ENCODE measurements at regions not wholly inside any gene's neighbourhood (a gene's known extent, or its start where the extent isn't known, plus 50 kb on each side); places are given as distances from the start of the nearest gene placed in this dataset.
A peak's percentile ranks its signal among the peaks of the same experiment; 100 is the strongest.

- H3K4me3 ChIP-seq (ENCODE audit: low read depth, low read length), result no peak overlapping the region
- no peak for TF ChIP-seq CTCF (IDR thresholded peaks at IDR 0.05; ENCODE audit: insufficient read depth, low read depth, low read length)
- no peak for DNase-seq (ENCODE audit: low read depth)
These were observed 128.7 kb downstream of the GASK1B start for GRCh38 chr4:158043971-158044618.

GRCh38 chr4:158042591-158043030, 130.2 kb downstream of the GASK1B start:
- no peak overlapping the region for H3K4me3 ChIP-seq (ENCODE audit: low read depth, low read length)
- no peak for TF ChIP-seq CTCF (IDR thresholded peaks at IDR 0.05; ENCODE audit: insufficient read depth, low read depth, low read length)
- DNase-seq (ENCODE audit: low read depth), result peak; percentile 91

GRCh38 chr4:158038718-158039117, 134.1 kb downstream of the GASK1B start:
- H3K4me3 ChIP-seq (ENCODE audit: low read depth, low read length), result no peak overlapping the region
- no peak for DNase-seq (ENCODE audit: low read depth)
- TF ChIP-seq CTCF (IDR thresholded peaks at IDR 0.05; ENCODE audit: insufficient read depth, low read depth, low read length), result no peak

- no peak overlapping the region for H3K4me3 ChIP-seq (ENCODE audit: low read depth, low read length)
- TF ChIP-seq CTCF (IDR thresholded peaks at IDR 0.05; ENCODE audit: insufficient read depth, low read depth, low read length), result no peak
- DNase-seq (ENCODE audit: low read depth), result no peak
These were observed 135.8 kb downstream of the GASK1B start for GRCh38 chr4:158036998-158037397.

GRCh38 chr4:158035662-158036195, 137.1 kb downstream of the GASK1B start:
- no peak for DNase-seq (ENCODE audit: low read depth)
- TF ChIP-seq CTCF (IDR thresholded peaks at IDR 0.05; ENCODE audit: insufficient read depth, low read depth, low read length), result no peak

GRCh38 chr4:158033416-158034120, 139.3 kb downstream of the GASK1B start:
- no peak overlapping the region for H3K4me3 ChIP-seq (ENCODE audit: low read depth, low read length)
- peak; percentile 63 for DNase-seq (ENCODE audit: low read depth)
- TF ChIP-seq CTCF (IDR thresholded peaks at IDR 0.05; ENCODE audit: insufficient read depth, low read depth, low read length), result no peak

More at GRCh38 chr4:158035662-158036195, 137.1 kb downstream of the GASK1B start:
- H3K4me3 ChIP-seq (ENCODE audit: low read depth, low read length), result no peak overlapping the region
